NOMO-1 (cell line): ENCODE measurements at regions not wholly inside any gene's neighbourhood (a gene's known extent, or its start where the extent isn't known, plus 50 kb on each side); places are given as distances from the start of the nearest gene placed in this dataset.

ENCODE experiments used
- DNase-seq, 2 experiments: peaks; one replicate each; lab custom pipeline; 2025; ENCODE audit not compliant: unreplicated experiment in 2 of 2; lab: John Stamatoyannopoulos, UW

DNA sequence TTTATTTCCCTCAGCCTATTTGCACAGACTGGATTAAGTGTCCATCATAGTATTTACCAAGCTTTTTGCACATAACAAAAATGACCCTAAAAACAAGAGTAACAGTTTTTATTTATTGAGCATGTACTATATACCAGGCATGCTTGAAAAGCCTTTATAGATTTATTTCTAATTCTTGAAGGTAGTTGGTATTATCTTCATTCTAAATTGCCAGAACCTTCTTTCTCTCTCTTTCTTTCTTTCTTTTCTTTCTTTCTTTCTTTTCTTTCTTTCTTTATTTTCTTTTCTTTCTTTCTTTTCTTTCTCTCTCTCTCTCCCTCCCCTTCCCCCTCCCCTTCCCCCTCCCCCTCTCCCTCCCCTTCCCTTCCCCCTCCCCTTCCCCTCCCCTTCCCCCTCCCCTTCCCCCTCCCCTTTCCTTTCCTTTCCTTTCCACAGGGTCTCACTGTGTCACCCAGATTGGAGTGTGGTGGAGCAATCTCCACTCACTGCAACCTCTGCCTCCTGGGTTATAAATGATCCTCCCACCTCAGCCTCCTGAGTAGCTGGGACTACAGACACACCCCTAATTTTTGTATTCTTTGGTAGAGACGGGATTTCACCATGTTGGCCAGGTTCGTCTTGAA is 310.9 kb upstream of the RBFOX1 start:
- DNase-seq = no peak

DNA sequence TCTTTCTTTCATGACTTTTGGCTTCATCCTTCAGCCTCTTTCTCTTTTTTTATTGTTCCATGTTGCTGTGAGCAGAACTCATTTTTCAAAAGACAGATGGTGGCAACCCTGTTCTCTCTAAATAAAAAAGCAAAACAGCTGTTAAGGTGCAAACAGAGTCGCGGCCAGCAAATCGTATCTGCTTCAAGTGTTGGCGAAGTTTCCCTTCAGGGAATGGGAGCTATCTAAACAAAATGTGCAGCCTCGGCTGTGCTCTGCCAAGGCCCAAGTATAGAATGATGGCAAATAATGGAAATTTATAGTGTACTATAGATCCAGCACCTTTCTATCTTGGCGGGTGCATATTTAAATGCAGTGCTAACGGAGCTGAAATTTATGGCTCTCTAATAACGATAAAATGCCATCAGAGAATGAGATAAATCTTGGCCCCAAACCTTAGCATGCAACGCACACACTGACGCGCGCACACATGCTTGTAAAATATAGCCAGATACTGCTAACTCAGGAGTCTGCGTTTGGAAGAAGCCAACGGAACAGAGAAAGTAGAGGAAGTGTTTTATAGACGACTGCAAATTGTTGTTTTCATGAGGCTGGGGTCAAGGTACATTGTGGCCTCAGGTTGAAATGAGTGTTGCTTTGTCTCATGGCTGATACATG is 315.5 kb upstream of the RBFOX1 start:
- no peak for DNase-seq

DNA sequence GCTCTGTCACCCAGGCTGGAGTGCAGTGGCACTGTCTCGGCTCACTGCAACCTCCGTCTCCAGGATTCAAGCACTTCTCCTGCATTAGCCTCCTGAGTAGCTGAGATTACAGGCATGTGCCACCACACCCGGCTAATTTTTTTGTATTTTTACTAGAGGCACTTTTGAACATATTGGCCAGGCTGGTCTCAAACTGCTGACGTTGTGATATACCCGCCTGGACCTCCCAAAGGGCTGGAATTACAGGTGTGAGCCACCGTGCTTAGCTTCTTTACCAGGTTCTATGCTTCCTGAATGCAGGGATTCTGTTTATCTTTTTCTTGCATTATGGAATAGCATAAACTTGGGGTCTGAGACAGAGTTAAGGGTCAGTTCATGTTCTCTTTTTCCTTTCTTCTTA is 317.9 kb upstream of the RBFOX1 start:
- DNase-seq = no peak

DNA sequence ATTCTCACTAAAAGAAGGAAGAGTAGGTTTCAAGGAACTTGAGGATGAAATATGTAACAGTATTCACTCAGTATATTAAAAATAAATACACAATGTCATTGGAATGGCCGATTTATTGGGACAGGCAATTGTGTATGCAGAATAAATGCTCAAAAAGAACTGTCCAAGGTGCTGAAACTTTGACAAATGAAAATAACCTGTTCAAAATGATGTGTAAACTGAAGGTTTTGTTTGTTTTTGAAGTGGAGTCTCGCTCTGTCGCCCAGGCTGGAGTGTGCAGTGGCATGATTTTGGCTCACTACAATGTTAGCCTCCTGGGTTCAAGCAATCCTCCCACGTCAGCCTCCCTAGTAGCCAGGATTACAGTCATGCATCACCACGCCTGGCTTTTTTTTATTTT is 318.7 kb upstream of the RBFOX1 start:
- DNase-seq = peak in 1 of 2 experiments; percentile 0

DNA sequence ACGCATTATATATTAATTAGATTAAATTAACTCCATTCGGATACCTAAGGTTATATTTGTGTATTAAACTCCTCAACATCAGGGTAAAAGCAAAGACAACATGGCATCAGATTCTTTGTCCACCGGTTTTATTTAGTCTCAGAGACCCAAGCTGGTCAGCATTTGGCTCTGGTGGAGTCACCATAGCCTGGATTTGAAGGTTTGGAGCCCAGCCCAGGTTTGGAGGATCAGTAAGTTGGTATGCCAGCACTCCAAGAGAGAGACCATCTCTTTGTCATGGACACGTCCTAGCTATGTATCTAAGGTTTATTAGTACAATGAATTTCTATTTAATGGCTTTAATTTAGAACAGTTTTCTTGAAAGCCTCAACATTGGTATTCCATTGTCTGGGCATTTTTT is 328.4 kb upstream of the RBFOX1 start:
- DNase-seq = no peak

DNA sequence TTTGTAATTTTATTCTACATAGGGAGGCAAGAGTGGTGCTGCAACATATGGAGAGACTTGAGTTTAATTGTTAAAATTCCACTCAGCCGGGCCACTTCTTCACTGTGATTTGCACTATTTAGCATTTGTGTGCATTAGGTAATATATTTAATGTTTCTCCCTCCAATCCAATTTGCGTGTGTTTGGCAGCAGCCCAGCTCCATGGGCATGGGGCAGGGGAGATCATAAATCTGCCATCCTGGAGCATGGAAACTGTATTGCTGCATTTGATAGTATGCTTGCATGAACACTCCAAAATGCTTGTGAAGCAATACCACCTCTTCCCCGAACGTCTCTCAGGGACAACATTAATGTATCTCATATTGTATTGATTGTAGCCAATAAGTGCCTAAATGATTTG is 339.1 kb upstream of the RBFOX1 start:
- DNase-seq = no peak

DNA sequence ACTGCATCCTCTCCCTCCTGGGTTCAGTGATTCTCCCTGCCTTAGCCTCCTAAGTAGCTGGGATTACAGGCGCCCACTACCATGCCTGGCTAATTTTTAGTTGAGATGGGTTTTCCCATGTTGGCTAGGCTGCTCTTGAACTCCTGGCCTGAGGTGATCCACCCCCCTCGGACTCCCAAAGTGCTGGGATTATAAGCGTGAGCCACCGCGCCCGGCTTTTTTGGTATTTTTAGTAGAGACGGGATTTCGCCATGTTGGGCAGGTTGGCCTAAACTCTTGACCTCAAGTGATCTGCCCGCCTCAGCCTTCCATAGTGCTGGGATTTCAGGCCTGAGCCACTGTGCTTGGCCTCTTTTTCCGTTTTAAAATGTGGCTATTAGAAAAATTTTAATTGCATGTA is 343.8 kb upstream of the RBFOX1 start:
- DNase-seq = no peak

DNA sequence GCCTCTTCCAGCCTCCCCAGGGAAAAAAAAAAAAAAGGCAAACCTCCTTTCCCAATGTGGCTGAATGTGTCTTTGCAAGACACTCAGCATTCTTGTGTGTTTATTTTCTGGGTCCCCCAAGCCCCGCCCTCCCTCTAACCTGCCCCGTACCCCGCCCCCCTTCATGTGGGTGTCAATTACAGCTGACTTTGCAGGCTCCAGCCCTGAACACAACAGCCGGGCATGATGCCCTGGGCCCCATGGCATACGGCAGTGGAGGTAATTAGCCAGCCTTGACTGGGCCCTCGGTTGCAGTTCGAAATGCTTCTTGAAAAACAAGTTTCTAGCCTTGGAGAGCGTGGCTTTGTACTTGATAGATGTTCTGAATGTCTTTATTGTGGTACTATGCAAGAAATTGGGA is 354.7 kb upstream of the RBFOX1 start:
- no peak for DNase-seq

DNA sequence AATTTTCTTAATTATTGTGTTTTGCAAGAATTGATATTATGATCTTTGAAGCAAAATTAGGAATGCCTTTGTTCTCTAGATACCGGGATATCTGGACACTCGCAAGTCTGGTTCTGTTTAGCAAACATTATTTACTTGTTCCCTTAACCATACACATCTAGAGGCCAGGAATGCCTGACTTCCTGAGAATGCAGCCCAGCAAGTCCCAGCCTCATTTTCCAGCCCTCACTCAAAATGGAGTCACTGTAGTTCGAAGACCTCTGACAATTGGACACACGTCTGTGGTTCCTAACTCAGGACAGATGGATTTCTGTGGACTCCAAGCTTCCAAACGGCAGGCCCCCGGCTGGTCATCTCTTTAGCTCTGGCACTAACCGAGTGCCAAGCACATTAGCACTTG is 355.4 kb upstream of the RBFOX1 start:
- DNase-seq = no peak

DNA sequence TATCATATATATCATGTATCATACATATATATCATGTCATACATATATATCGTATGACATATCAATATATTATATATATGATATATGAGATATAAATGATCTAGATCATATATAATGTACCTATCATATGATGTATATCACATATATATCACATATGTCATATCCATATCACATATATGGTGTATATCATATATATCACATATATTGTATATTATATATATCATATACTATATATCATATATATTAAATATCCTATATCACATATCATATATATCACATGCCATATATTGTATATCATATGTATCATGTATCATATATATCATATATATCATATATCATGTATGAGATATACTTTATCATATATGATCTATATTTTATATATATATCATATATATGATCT is 355.9 kb upstream of the RBFOX1 start:
- no peak for DNase-seq

DNA sequence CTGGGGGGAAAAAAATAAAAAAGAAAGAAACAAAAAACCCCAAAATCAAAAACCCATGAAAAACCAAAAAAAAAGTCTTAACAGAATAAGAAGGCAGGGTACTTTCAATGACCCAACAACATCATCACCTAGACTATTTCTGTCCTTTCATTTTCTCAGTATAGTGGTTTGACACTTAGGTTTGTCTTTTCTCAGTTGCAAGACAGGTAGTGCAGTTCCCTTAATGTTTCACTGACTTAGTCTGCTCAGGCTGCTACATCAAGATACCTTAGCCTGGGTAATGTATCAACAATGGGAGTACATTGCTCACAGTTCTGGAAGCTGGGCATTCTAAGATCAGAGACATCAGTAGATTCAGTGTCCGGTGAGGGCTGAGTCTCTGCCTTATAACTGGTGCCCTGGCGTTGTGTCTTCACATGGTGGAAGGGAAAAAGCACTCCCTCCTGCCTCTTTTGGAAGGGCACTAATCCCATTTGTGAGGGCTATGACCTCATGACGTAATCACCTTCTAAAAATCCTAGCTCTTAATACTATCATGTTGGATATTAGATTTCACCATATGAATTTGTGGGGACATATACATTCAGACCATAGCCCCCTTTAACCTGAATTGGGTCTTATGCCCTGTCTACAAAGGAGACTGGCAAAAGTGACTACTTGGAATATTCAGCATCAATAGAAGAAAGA is 362.3 kb upstream of the RBFOX1 start:
- no peak for DNase-seq

DNA sequence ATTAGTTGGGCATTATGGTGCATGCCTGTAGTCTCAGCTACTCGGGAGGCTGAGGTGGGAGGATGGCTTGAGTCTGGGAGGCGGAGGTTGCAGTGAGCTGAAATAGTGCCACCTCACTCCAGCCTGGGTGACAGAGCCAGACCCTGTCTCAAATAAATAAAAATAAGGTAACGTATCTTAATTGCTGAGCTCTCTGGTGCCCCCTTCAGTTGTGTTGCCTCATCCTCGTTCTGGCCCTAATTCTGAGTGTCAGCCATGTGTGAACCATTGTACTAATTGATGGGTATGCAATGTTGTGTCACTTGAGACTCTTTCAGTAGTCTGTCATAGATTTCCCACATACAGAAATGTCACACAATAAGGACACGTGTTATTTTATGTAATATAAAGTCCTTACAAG is 363.1 kb upstream of the RBFOX1 start:
- no peak for DNase-seq

DNA sequence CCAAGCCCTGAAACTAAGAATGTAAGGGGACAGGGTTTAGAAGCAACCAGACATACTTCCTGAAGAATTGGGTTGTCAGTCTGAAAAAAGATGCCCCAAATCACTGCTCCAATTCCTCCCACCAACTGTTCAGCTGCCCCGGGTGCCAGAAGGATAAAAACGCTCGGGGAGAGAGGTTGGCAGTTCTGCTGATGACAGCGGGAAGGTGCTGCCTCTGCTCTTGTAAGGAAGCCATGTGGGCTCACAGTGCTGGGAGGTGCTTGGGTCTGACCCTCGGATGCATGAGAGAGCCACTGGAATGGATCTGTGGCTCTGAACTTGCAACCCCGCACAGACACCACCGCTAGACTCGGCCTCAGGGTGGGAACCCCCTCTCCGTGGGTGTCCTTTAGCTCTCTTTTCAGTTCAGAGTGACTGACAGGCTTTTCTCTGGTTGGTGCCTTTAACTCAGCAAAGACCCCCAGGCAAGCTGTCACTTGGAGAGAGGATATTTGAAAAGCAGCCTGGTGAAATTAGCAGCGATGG is 364.8 kb upstream of the RBFOX1 start:
- DNase-seq = no peak

DNA sequence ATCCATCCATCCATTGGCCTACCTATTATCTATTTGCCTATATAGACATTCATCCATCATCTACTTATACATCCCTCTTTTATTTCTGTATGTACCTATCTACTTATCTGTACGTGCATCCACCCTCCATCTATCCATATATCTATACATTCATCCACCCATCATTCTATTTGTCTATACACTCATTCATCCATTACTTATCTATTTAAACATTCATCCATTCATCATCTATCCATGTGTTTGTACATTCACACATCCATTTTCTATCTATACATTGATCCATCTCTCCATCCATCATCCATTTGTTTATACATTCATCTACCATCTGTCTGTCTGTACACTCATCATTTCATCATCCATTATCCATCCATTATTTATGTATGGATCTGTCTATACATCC is 365.7 kb upstream of the RBFOX1 start:
- DNase-seq = no peak

DNA sequence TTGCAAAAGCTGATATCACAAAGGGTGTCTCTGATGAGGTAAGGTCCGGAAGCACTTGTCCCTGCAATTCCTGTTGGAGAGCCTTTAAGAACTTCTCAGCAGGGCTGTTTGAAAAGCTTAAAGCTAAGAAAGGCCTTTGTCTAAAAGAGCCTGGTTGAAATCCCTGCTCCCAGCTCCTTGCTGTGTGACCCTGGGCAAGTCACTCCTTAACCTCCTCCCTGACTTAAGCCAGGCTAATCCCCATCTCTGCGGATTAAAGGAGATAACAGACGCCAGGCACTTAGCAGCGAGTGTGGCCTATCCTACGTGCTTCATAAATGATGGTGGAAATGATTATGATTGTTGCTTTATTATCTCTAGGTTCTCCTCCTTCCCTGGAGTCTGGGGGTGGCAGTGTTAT is 368.0 kb upstream of the RBFOX1 start:
- no peak for DNase-seq

DNA sequence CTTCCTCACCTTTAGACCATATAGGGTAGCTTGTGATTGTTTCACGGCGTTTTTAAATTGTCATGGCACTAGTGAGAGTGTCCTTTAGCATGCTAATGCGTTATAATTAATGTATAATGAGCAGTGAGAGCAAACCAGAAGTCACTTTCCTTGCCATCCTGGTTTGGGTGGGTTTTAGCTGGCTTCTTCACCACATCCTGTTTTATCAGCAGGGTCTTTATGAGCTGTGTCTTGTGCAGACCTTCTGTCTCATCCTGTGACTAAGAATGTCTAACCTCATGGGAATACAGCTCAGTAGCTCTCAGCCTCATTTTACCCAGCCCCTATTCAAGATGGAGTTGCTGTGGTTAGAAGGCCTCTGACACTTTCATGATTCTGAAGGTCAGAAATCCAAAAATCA is 370.9 kb upstream of the RBFOX1 start:
- DNase-seq = no peak

DNA sequence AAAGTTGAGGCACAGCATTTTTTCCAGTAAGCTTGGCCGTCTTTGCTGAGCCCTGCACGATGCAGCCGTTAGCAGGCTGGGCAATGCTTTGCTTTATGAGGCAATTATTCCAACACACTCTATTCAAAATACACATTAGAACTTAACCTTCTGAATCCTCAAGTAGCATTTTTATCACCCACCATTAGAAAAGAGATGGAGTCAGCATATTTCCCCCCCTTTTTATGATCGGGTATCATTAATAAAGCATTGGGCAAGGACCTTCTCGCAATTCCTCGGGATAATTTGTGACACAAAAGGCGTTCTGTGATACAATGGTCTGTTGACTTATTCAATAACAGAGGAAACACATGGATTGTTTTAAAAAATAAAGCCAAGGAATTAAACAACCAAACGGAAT is 374.5 kb upstream of the RBFOX1 start:
- DNase-seq = no peak

DNA sequence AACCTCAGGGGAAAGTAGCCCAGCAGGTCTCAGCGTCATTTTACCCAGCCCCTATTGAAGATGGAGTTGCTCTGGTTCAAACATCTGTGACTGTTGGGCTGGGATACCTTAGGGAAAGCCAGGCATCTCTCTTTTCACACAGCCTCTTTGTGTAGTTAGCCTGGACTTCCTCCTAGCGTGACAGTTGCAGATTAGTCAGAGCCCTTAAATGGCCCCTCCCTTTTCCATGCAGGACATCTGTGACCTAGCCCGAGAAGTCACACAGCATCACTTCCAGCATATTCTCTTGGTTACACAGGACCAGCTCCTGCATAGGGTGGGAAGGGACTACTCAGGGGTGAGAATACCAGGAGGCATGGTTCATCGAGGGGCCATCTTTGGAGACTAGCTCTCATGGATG is 375.0 kb upstream of the RBFOX1 start:
- no peak for DNase-seq

DNA sequence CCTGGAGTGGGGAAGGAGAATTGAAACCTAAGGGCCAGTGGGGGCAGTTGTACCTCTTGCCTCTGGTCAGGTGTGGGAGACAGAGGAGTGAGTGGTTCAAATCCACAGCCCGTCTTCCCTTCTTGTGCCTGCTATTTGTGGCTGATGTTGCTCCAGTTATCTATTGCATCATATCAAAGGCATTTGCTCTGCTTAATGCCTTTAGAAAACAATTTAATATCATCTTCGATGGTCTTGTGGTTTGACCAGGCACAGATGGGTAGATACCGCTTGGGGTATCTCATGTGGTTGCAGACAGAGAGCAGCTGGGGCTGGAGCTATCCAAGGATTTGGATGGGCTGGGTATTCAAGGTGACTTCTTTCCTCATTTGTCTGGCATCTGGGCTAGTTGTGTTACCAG is 376.1 kb upstream of the RBFOX1 start:
- no peak for DNase-seq

DNA sequence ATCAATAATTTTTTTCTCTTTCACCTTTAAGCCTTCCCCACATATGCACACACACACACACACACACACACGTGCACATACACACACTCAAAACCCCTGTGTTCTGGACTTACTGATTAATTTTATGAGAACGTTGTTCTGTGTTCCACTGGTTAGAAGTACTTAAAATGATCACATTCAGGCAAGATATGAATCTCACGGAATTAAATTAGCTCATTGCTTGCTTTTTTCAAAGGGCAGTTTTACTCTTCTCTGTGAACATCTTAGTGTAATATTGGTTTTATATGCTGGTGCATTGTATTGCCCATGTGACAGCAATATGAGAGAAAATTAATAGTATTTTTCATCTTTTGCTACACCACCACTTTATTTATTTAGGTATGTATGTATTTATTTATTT is 377.3 kb upstream of the RBFOX1 start:
- no peak for DNase-seq

DNA sequence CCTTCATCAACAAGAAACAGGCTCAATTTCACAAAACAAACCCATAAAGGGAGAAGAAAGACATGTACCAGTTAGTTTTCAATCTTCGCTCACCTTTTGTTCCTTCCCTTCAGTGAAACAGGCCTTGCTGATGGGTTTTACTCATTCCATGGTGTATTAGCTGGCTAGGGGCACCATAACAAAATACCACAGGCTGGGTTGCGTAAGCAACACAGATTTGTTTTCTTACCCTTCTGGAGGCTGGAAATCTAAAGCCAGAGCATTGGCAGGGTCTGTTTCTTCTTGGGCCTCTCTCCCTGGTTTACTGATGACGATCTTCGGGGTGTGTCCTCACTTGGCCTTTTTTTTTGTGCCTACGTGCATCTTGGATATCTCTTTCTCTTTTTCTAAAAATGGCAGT is 383.4 kb upstream of the RBFOX1 start:
- DNase-seq = no peak

DNA sequence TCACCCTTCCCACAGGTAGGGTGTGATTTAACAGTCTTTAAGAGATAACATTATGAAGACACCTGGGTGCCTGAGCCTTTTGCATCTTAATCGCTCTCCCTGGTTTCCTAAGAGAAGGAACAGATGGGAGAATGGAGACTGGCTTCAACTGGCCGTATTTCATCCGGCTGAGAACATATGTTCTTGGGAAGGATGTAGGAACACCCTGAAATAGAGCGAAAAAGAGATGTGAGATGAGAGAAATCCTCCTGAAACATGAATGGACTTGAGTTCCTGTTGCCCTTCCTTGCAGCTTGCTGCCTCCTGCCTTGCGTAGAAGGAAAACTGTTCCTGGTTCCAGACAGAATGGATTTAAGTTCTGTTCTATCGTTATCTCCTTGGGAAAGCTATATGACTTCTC is 385.4 kb upstream of the RBFOX1 start:
- no peak for DNase-seq
